ENCODE measurements at regions not wholly inside any gene's neighbourhood (a gene's known extent, or its start where the extent isn't known, plus 50 kb on each side); places are given as distances from the start of the nearest gene placed in this dataset.

- no peak for TF ChIP-seq AFF4 (CRISPR knock-in tag; IDR thresholded peaks at IDR 0.05; ENCODE audit: borderline replicate concordance)
- TF ChIP-seq IRF1 (CRISPR knock-in tag; IDR thresholded peaks at IDR 0.05) = no peak
- no peak for TF ChIP-seq ZNF219 (CRISPR knock-in tag; IDR thresholded peaks at IDR 0.05; ENCODE audit: borderline replicate concordance)
- no peak for TF ChIP-seq ZNF425 (CRISPR knock-in tag; conservative IDR thresholded peaks at IDR 0.05)
- TF ChIP-seq CREB1 (CRISPR knock-in tag; IDR thresholded peaks at IDR 0.05) = no peak
- no peak for TF ChIP-seq NR3C1 (CRISPR knock-in tag; conservative IDR thresholded peaks at IDR 0.05; ENCODE audit: low read depth)
- no peak for TF ChIP-seq SP1 (CRISPR knock-in tag; conservative IDR thresholded peaks at IDR 0.05)
- no peak for TF ChIP-seq PRDM15 (CRISPR knock-in tag; IDR thresholded peaks at IDR 0.05)
- no peak for TF ChIP-seq ZMAT4 (CRISPR knock-in tag; IDR thresholded peaks at IDR 0.05)
- TF ChIP-seq TCF7 (CRISPR knock-in tag; IDR thresholded peaks at IDR 0.05; ENCODE audit: low read depth) = no peak
- TF ChIP-seq CDX4 (CRISPR knock-in tag; IDR thresholded peaks at IDR 0.05; ENCODE audit: borderline replicate concordance) = no peak
- no peak for TF ChIP-seq ZNF416 (CRISPR knock-in tag; IDR thresholded peaks at IDR 0.05)
Measured at GRCh38 chr2:123917241-123917640, 107.8 kb upstream of the CNTNAP5 start (continued).

GRCh38 chr2:123928358-123928757 is 96.7 kb upstream of the CNTNAP5 start:
- Mint-ChIP-seq H3K4me1 (0 out of 2 replicates have a peak, but pooled peaks cover 4% of the 10 kb centered on the region), H3K9me3 (peaks cover 26% of the 10 kb centered on the region), H3K27ac (no peak overlapping the region), H3K4me3 (no peak overlapping the region), H3K36me3 (peaks cover 11% of the 10 kb centered on the region), H3K27me3 (ENCODE audit: low read depth) (no peaks in the 10 kb centered on the region)
- TF ChIP-seq GTF2I (CRISPR knock-in tag; conservative IDR thresholded peaks at IDR 0.05) (no peak), E2F1 (CRISPR knock-in tag; IDR thresholded peaks at IDR 0.05) (no peak), CREB1 (CRISPR knock-in tag; IDR thresholded peaks at IDR 0.05) (no peak), NFATC4 (CRISPR knock-in tag; IDR thresholded peaks at IDR 0.05) (no peak), ATF1 (CRISPR knock-in tag; IDR thresholded peaks at IDR 0.05) (no peak)
- ChIA-PET POLR2A (no interaction called here), CTCF (no interaction called here)
- ATAC-seq (no peak), DNase-seq (ENCODE audit: low spot score) (no peak)

Measured in WTC11 (cell line).